Activated CD8-positive, alpha-beta T cell treated with anti-CD3 and anti-CD28 coated beads for 36 hours (primary cell): ENCODE measurements at regions not wholly inside any gene's neighbourhood (a gene's known extent, or its start where the extent isn't known, plus 50 kb on each side); places are given as distances from the start of the nearest gene placed in this dataset.

ENCODE experiments used
- ATAC-seq: fragments of 200-7000 bp; cut with Tn5 transposase; one replicate; pipeline ENCODE4 v1.10.0; 2021; ENCODE audit warnings: mild to moderate bottlenecking, moderate library complexity
- CTCF ChIA-PET: fragments of 350-600 bp; sonication (Branson Sonifier 250); formaldehyde crosslinking; loops from one replicate; lab custom pipeline; 2021; ENCODE audit warnings: antibody characterized with exemption; lab: Charles Lee
- POLR2A ChIA-PET: fragments of 350-600 bp; sonication (Branson Sonifier 250); formaldehyde crosslinking; loops from one replicate; lab custom pipeline; 2021; ENCODE audit warnings: antibody characterized with exemption; lab: Charles Lee
- DNase-seq: peaks from one replicate; pipeline ENCODE4 v3.0.0-alpha.2; 2020
- H3K27ac Mint-ChIP-seq: one replicate; pipeline ENCODE4 v1.8.0; 2021; ENCODE audit warnings: mild to moderate bottlenecking, mixed read lengths
- H3K27me3 Mint-ChIP-seq: one replicate; pipeline ENCODE4 v1.8.0; 2021; ENCODE audit warnings: mixed read lengths
- H3K36me3 Mint-ChIP-seq: one replicate; pipeline ENCODE4 v1.8.0; 2021; ENCODE audit warnings: low read depth, mixed read lengths
- H3K4me1 Mint-ChIP-seq: one replicate; pipeline ENCODE4 v1.8.0; 2021; ENCODE audit warnings: low read depth, mixed read lengths
- H3K4me3 Mint-ChIP-seq: one replicate; pipeline ENCODE4 v1.8.0; 2021; ENCODE audit warnings: mild to moderate bottlenecking, moderate library complexity, mixed read lengths
- H3K9me3 Mint-ChIP-seq: one replicate; pipeline ENCODE4 v1.8.0; 2021; ENCODE audit warnings: mixed read lengths
- intact Hi-C: fragments of 100-400 bp; cut with micrococcal nuclease; formaldehyde crosslinking; loops from one replicate; pipeline ENCODE4 v1.10.0; 2022
- TF ChIP-seq, protein P1 (sequence below): fragments of 200-600 bp; IDR thresholded peaks from one replicate; pipeline ENCODE4 v1.8.0; 2022; ENCODE audit warnings: antibody characterized with exemption, mild to moderate bottlenecking

DNA sequence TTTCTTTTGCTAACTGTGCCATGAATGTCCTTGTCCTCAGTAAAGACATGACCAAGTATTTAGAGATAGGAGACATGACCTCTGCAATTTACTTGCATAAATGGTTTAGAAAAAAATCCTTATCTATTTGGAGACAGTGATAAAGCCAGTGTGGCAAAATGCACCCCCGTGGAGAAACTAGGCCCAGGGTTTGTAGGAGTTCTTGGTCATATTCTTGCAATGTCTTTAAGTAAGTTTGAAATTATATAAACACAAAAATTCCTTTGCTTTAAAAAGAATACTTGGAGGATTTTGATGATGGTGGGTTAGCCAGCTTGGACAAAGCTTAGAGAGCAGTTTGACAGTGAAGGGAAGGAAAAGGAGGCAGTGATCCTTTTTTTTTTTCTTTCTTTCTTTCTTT lies 101.9 kb upstream of the SLC45A1 start:
- Mint-ChIP-seq H3K36me3 (no peaks in the 10 kb centered on the region), H3K27me3 (peaks cover 63% of the 10 kb centered on the region), H3K4me1 (peaks cover 36% of the 10 kb centered on the region), H3K27ac (no peak overlapping the region), H3K9me3 (no peaks in the 10 kb centered on the region), H3K4me3 (peak overlapping the region; percentile 13)
- TF ChIP-seq, protein P1, sequence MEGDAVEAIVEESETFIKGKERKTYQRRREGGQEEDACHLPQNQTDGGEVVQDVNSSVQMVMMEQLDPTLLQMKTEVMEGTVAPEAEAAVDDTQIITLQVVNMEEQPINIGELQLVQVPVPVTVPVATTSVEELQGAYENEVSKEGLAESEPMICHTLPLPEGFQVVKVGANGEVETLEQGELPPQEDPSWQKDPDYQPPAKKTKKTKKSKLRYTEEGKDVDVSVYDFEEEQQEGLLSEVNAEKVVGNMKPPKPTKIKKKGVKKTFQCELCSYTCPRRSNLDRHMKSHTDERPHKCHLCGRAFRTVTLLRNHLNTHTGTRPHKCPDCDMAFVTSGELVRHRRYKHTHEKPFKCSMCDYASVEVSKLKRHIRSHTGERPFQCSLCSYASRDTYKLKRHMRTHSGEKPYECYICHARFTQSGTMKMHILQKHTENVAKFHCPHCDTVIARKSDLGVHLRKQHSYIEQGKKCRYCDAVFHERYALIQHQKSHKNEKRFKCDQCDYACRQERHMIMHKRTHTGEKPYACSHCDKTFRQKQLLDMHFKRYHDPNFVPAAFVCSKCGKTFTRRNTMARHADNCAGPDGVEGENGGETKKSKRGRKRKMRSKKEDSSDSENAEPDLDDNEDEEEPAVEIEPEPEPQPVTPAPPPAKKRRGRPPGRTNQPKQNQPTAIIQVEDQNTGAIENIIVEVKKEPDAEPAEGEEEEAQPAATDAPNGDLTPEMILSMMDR: no peak
- intact Hi-C loops: no loop called here
- POLR2A ChIA-PET: no interaction called here
- ATAC-seq (no peak), DNase-seq (no peak)
- CTCF ChIA-PET: interaction anchor here (0.7 kb wide), 1 partner anchor 108 kb away, joined by 3 read pairs; no protein-coding TSS in a partner anchor

DNA sequence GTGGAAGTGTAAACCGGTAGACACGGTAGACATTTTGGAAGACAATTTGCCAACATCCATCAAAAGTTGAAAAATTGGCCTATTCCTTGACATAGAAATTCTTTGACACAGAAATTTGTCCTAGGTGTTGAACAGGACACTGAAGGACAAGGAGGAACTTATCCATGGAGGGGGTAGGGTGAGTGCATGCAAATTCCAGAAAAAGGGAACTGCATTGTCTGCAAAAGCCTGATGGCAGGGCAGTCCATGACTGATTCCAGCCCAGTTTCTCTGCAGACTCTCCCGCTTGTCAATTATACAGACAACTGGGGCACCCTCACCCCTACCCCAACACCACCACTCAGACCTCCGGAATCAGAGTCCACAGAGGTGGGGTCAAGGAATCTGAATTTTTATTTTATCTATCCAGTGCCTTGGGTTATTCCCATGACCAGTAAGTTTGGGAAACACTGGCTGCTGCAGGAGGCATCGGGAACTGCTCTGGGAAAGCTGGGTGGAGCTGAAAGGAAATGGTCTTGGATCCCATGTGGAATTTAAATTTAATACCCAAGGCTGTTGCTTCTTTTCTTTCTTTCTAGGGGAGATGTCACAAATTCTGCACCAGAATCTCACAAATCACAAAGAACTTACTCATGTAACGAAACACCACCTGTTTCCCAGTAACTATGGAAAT lies 103.3 kb upstream of the SLC45A1 start:
- intact Hi-C loops: no loop called here
- H3K4me3 Mint-ChIP-seq: no peak overlapping the region
- TF ChIP-seq, protein P1: no peak
- H3K27me3 Mint-ChIP-seq: peaks cover 62% of the 10 kb centered on the region
- H3K4me1 Mint-ChIP-seq: peaks cover 34% of the 10 kb centered on the region
- ATAC-seq: no peak
- H3K36me3 Mint-ChIP-seq: no peaks in the 10 kb centered on the region
- ChIA-PET CTCF (no interaction called here), POLR2A (no interaction called here)
- H3K27ac Mint-ChIP-seq: no peak overlapping the region
- DNase-seq: no peak
- H3K9me3 Mint-ChIP-seq: no peaks in the 10 kb centered on the region

DNA sequence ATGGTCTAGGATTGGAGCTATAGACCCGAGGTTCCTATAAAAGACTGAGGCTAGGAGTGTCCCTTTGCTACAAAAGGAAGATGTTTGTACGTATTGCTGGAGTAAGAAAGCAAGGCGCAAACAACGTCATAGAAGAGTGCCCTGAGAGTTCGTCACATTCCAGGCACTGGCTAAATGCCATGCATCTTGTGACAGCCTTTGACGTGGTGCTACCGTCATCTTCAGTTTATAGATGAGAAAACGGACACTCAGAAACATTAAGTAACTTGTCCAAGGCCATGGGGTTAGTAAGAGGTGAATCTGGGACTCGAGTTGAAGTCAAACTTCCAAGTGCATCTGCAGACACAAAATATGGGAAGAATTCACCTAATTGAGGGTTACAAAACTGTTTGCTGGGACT lies 104.2 kb upstream of the SLC45A1 start:
- no peak overlapping the region for H3K27ac Mint-ChIP-seq
- no peak for DNase-seq
- H3K4me3 Mint-ChIP-seq: no peak overlapping the region
- H3K4me1 Mint-ChIP-seq: peaks cover 32% of the 10 kb centered on the region
- H3K27me3 Mint-ChIP-seq: peaks cover 61% of the 10 kb centered on the region
- no peaks in the 10 kb centered on the region for H3K36me3 Mint-ChIP-seq
- TF ChIP-seq, protein P1: no peak
- H3K9me3 Mint-ChIP-seq: no peaks in the 10 kb centered on the region
- ChIA-PET POLR2A (interaction anchor here (1.0 kb wide), 1 partner anchor 14 kb away, joined by 3 read pairs; no protein-coding TSS in a partner anchor), CTCF (interaction anchor here (1.0 kb wide), 1 partner anchor 199 kb away, joined by 4 read pairs; no protein-coding TSS in a partner anchor)
- no peak for ATAC-seq
- intact Hi-C loops: no loop called here

DNA sequence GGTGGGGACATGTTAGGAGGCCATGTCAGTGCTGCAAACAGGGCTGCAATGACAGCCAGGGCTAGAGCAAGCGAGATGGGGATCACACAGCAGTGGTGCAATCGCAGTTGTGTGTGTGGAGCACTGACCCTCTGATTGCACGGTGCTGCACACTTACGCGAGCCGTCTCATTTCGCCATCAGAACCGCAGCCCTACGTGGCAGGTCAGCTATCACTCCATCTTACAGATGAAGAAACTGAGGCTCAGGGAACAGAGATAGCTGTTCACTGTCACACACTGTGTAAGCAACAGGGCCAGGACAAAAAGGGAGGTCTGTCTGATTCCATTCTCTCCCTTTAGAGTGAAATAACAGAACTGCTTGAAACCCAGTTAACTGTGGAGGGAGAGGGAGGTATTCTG lies 104.8 kb upstream of the SLC45A1 start:
- ChIA-PET POLR2A (interaction anchor here (1.0 kb wide), 1 partner anchor 15 kb away, joined by 3 read pairs; no protein-coding TSS in a partner anchor), CTCF (interaction anchor here (1.0 kb wide), 1 partner anchor 198 kb away, joined by 4 read pairs; no protein-coding TSS in a partner anchor)
- TF ChIP-seq, protein P1: no peak
- ATAC-seq: no peak
- H3K27ac Mint-ChIP-seq: no peak overlapping the region
- peaks cover 29% of the 10 kb centered on the region for H3K4me1 Mint-ChIP-seq
- H3K4me3 Mint-ChIP-seq: no peak overlapping the region
- peaks cover 56% of the 10 kb centered on the region for H3K27me3 Mint-ChIP-seq
- no peaks in the 10 kb centered on the region for H3K9me3 Mint-ChIP-seq
- intact Hi-C loops: no loop called here
- no peaks in the 10 kb centered on the region for H3K36me3 Mint-ChIP-seq
- no peak for DNase-seq

DNA sequence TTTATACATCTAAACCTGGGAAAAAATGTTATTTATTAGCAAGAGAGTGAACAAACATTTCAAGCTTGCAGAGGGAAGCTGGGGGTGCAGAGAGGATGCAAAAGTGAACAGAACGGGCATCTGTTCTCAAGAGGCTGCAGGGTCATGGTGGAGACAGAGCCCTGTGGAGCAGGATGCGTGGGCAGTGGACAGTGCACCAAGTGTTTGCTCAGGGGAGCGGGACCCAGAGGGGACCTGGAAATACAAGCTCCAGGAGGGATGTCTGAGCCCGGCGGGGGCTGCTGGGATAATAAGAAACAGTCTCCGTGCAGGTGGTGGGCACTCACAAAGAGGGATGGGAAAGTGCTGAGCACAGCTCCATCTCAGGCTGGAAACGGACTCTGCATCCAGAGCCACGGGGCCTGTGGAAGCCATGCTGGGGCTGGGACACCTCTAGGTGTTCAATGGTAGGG lies 105.3 kb upstream of the SLC45A1 start:
- TF ChIP-seq, protein P1: no peak
- DNase-seq (no peak), ATAC-seq (no peak)
- intact Hi-C loops: no loop called here
- H3K4me3 Mint-ChIP-seq: peak overlapping the region; percentile 40
- peak overlapping the region; percentile 81 for H3K27ac Mint-ChIP-seq
- peaks cover 53% of the 10 kb centered on the region for H3K27me3 Mint-ChIP-seq
- no peaks in the 10 kb centered on the region for H3K36me3 Mint-ChIP-seq
- H3K9me3 Mint-ChIP-seq: no peaks in the 10 kb centered on the region
- ChIA-PET POLR2A (interaction anchor here (1.0 kb wide), 1 partner anchor 16 kb away, joined by 3 read pairs; no protein-coding TSS in a partner anchor), CTCF (no interaction called here)
- peaks cover 26% of the 10 kb centered on the region for H3K4me1 Mint-ChIP-seq
